ENCODE measurements at regions not wholly inside any gene's neighbourhood (a gene's known extent, or its start where the extent isn't known, plus 50 kb on each side); places are given as distances from the start of the nearest gene placed in this dataset.
"Not testable (repeated sequence)": the region's sequence is repeated elsewhere in the genome, so short reads cannot be mapped to it uniquely, and the experiment has no call there.

- no peak for DNase-seq (ENCODE audit: low read depth)
- in situ Hi-C loops (cut with HindIII; ENCODE audit: low pct_unique_long_range_greater_than_20kb, low sequenced_read_pairs) = no loop called here
These were observed 340.3 kb upstream of the GRID2 start for GRCh38 chr4:91963486-91963885.

DNA sequence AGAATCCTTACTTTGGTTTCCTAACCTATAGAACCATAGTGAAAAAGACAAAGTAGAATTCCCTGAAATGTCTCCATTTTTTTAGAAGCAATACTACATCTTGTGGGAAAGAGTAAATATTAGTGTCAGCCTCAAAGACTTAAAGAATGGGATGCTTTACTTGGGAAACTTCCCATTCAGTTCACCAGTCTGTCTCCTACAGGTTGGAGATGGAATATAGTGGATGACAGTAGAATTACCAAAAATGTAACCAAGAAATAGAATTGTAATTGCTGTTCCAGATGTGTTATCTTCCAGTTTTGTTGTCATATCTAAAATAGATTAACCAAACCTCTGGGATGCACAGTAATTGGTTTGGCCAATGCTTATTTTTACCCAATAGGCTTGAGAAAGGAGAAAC lies 338.6 kb upstream of the GRID2 start:
- in situ Hi-C loops (cut with HindIII; ENCODE audit: low pct_unique_long_range_greater_than_20kb, low sequenced_read_pairs) = no loop called here
- DNase-seq (ENCODE audit: low read depth) = no peak

- no peak for DNase-seq (ENCODE audit: low read depth)
- in situ Hi-C loops (cut with HindIII; ENCODE audit: low pct_unique_long_range_greater_than_20kb, low sequenced_read_pairs) = no loop called here
These were observed 330.1 kb upstream of the GRID2 start for GRCh38 chr4:91973479-91974153.

GRCh38 chr4:91984466-91984865 lies 319.3 kb upstream of the GRID2 start:
- in situ Hi-C loops (cut with HindIII; ENCODE audit: low pct_unique_long_range_greater_than_20kb, low sequenced_read_pairs) = no loop called here
- DNase-seq (ENCODE audit: low read depth) = no peak

- in situ Hi-C loops (cut with HindIII; ENCODE audit: low pct_unique_long_range_greater_than_20kb, low sequenced_read_pairs) = no loop called here
- no peak for DNase-seq (ENCODE audit: low read depth)
These were observed 313.9 kb upstream of the GRID2 start for GRCh38 chr4:91989914-91990313.

DNA sequence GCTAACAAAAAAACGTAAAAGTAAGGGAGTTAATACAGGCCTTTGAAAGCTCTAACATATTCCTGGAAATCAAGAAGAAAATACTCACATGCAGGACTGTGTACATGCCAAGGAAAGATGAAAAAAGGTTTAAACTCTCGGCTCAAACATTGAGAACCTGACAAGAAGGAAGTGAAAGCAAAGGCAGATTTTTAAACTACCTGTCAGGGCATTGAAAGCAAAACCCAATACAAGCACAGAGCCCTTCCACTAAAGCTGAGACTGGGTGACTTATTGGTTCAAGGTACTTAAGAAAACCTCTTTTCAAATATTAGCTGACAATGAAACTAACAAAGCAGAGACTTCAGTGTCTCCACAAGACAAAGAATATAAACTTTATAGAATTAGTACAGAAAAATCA lies 313.0 kb upstream of the GRID2 start:
- in situ Hi-C loops (cut with HindIII; ENCODE audit: low pct_unique_long_range_greater_than_20kb, low sequenced_read_pairs) = no loop called here
- DNase-seq (ENCODE audit: low read depth) = no peak

- in situ Hi-C loops (cut with HindIII; ENCODE audit: low pct_unique_long_range_greater_than_20kb, low sequenced_read_pairs) = no loop called here
- no peak for DNase-seq (ENCODE audit: low read depth)
These were observed 306.7 kb upstream of the GRID2 start for GRCh38 chr4:91997045-91997444.

DNA sequence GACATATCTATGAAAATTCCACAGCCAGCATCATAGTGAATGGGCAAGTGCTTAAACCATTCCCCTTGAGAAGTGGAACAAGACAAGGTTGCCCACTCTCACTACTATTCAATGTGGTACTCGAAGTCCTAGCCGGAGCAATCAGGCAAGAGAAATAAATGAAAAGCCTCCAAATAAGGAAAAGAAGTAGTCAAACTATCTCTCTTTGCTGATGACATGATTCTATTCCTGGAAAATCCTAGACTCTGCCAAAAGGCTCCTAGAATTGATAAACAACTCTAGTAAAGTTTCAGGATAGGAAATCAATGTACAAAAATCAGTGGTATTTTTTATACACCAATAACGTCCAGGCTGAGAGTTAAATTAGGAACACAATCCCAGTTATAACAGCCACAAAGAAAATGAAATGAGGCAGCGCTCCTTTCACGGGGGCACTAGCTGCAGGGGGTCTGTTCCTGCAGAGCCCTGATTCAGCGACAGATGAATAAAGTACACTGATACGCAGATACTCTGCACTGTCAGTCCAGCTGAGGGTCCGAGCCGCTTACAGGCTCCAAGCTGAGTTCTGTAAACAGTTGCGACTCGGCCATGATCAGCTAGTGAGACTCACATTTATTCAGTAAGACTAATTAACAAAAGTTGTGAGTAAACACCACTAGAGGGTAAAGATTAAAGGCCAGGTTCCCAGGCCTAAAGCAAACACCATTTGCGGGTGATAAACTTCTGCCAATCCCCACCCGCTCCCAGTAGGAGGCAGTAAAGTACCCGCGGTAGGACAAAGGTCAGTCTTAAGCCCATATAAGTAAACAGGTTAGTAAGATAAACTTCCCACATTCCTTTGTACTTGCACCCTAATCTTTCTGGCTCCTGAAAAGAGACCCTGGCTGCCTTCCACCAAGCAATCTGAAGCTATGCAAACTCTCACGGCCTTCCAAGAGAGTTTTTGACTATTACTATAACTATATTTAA lies 290.6 kb upstream of the GRID2 start:
- no peak for DNase-seq (ENCODE audit: low read depth)
- in situ Hi-C loops (cut with HindIII; ENCODE audit: low pct_unique_long_range_greater_than_20kb, low sequenced_read_pairs) = no loop called here

GRCh38 chr4:92014067-92014466 lies 289.7 kb upstream of the GRID2 start:
- in situ Hi-C loops (cut with HindIII; ENCODE audit: low pct_unique_long_range_greater_than_20kb, low sequenced_read_pairs) = no loop called here

GRCh38 chr4:92021203-92021602 lies 282.6 kb upstream of the GRID2 start:
- in situ Hi-C loops (cut with HindIII; ENCODE audit: low pct_unique_long_range_greater_than_20kb, low sequenced_read_pairs) = no loop called here
- no peak for DNase-seq (ENCODE audit: low read depth)

More at GRCh38 chr4:92014067-92014466, 289.7 kb upstream of the GRID2 start:
- no peak for DNase-seq (ENCODE audit: low read depth)

DNA sequence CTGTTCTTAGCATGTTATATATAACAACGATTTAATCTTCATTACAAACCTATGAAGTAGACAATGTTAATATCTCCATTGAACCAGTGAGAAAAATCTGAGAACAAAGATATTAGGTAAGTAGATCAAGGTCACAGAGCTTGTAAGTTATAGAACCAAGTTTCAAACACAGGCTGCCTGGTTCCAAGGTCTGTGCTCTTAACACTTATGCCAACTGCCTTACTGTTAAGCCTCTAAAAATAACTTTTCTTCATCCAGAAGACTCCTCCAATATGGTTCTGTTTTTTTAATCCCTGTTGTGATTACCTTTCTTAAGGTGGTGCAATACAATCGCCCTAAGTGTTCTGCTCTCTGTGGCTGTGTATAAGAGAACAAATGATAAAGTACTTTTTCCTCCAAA lies 282.0 kb upstream of the GRID2 start:
- in situ Hi-C loops (cut with HindIII; ENCODE audit: low pct_unique_long_range_greater_than_20kb, low sequenced_read_pairs) = no loop called here
- no peak for DNase-seq (ENCODE audit: low read depth)

GRCh38 chr4:92028830-92029229 lies 274.9 kb upstream of the GRID2 start:
- in situ Hi-C loops (cut with HindIII; ENCODE audit: low pct_unique_long_range_greater_than_20kb, low sequenced_read_pairs); DNase-seq (ENCODE audit: low read depth): not testable (repeated sequence)

- no peak for DNase-seq (ENCODE audit: low read depth)
- in situ Hi-C loops (cut with HindIII; ENCODE audit: low pct_unique_long_range_greater_than_20kb, low sequenced_read_pairs) = no loop called here
These were observed 271.9 kb upstream of the GRID2 start for GRCh38 chr4:92031825-92032224.

GRCh38 chr4:92035666-92036065 lies 268.1 kb upstream of the GRID2 start:
- no peak for DNase-seq (ENCODE audit: low read depth)
- in situ Hi-C loops (cut with HindIII; ENCODE audit: low pct_unique_long_range_greater_than_20kb, low sequenced_read_pairs) = no loop called here

GRCh38 chr4:92045718-92046117 lies 258.0 kb upstream of the GRID2 start:
- DNase-seq (ENCODE audit: low read depth) = no peak
- in situ Hi-C loops (cut with HindIII; ENCODE audit: low pct_unique_long_range_greater_than_20kb, low sequenced_read_pairs) = no loop called here

DNA sequence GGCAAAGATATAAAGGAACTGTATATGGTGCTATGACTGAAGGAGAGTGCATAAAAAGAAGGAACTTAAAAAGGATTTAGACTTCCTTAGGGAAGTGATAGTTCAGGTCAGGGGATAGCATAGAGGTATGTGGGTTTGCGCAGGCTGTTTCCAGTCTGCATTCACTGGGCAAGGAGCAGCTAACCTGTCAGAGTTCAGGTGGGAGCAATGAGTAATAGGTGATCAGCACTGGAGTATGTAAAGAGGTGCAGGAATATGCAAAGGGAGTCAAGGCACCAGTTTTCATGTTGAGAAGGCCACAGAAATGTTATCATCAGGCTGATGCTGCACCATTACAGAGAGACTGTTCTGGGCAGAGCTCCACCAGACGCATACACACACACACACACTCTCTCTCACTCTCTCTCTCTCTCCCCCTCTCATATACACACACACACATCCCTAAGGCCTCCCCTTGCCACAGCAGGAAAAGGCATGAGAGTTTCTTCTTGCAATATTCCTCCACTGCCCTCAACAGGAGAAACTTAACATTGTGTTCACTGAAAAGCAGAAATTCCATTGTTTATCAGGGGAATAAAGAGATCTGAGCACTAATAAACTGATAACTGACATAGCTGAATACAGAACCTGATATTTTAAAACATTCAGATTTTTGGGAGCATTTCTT lies 256.4 kb upstream of the GRID2 start:
- in situ Hi-C loops (cut with HindIII; ENCODE audit: low pct_unique_long_range_greater_than_20kb, low sequenced_read_pairs) = no loop called here
- no peak for DNase-seq (ENCODE audit: low read depth)

GRCh38 chr4:92050875-92051274 lies 252.9 kb upstream of the GRID2 start:
- in situ Hi-C loops (cut with HindIII; ENCODE audit: low pct_unique_long_range_greater_than_20kb, low sequenced_read_pairs) = no loop called here
- no peak for DNase-seq (ENCODE audit: low read depth)

DNA sequence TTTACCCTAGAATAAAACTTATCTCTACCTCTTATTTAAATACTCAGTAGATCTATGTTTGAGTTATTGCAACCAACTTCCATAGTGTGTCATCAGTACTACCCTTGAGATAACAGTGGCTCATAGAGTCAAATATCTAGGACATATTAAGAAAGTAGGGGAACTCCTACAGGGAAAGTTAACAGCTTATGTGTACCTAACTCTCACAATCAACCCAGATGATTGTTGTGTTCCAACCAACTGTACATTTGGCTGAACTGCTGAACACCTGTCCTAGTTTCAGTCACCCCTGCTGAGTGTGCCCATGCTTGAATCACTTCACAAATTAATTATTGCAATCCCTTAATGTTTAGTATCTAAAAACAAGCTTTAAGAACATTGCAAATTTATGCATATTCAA lies 244.2 kb upstream of the GRID2 start:
- DNase-seq (ENCODE audit: low read depth) = no peak
- in situ Hi-C loops (cut with HindIII; ENCODE audit: low pct_unique_long_range_greater_than_20kb, low sequenced_read_pairs) = no loop called here

DNA sequence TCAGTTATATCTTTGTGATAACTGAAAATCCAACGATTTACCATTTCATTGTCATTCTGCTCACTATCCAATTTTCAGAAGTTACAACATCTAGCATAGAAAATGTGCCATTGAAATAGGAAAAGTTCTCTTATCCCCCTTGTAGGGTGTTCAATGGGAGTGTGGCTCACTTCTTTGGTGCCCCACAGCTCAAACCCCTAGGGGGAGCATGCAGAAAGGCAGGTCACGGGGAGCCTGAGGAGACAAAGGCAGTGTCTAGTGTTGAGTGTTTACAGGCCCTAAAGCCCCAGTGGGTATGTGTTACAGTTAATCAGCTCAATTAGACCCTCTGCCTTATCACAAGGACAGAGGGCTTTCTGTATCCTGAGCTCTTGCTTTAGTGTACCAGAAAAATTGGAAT lies 243.4 kb upstream of the GRID2 start:
- in situ Hi-C loops (cut with HindIII; ENCODE audit: low pct_unique_long_range_greater_than_20kb, low sequenced_read_pairs) = no loop called here
- DNase-seq (ENCODE audit: low read depth) = no peak
